K562 (cell line): ENCODE measurements at regions not wholly inside any gene's neighbourhood (a gene's known extent, or its start where the extent isn't known, plus 50 kb on each side); places are given as distances from the start of the nearest gene placed in this dataset.

Experiments
- BRD4 ChIP-seq: fragments of 200-600 bp; sonication (generic); IDR thresholded peaks from 2 replicates; pipeline ENCODE4 v1.6.1; 2017; ENCODE audit warnings: inconsistent platforms
- CTCF ChIP-seq, 3 experiments: IDR thresholded peaks in 2 of 3; conservative IDR thresholded peaks in 1 of 3; 2 replicates each; pipeline ENCODE4 v1.5.1; 2011 to 2012; ENCODE audit warnings: low read length in 3 of 3, mild to moderate bottlenecking in 3 of 3, control low read depth in 2 of 3, improper control_type of control experiment in 1 of 3, inconsistent platforms in 1 of 3, low read depth in 1 of 3, mixed read lengths in 1 of 3, moderate library complexity in 1 of 3; ENCODE audit not compliant: insufficient read depth in 2 of 3
- EZH2 ChIP-seq: IDR thresholded peaks from 2 replicates; pipeline ENCODE4 v1.6.1; 2012; ENCODE audit warnings: low read depth, mild to moderate bottlenecking, inconsistent platforms, low read length, borderline replicate concordance
- FOXA1 ChIP-seq: fragments of 450-650 bp; IDR thresholded peaks from 2 replicates; pipeline ENCODE4 v1.6.1; 2016; ENCODE audit warnings: mild to moderate bottlenecking, borderline replicate concordance
- FOXJ3 ChIP-seq: sonication (generic); formaldehyde crosslinking; IDR thresholded peaks from 2 replicates; pipeline ENCODE4 v1.4.0; 2020; ENCODE audit warnings: mild to moderate bottlenecking, missing genetic modification reagents
- GABPA ChIP-seq: fragments of 200-800 bp; sonication (Bioruptor generic); conservative IDR thresholded peaks from 2 replicates; pipeline ENCODE4 v1.6.1; 2016; ENCODE audit warnings: low read depth, missing genetic modification characterization, missing compliant biosample characterization
- HCFC1 ChIP-seq: IDR thresholded peaks from 2 replicates; pipeline ENCODE4 v1.6.1; 2012; ENCODE audit warnings: low read depth, low read length, improper control_type of control experiment
- HDAC2 ChIP-seq: fragments of 450-650 bp; IDR thresholded peaks from 2 replicates; pipeline ENCODE4 v1.6.1; 2016; ENCODE audit warnings: mild to moderate bottlenecking
- JUN ChIP-seq, 2 experiments: sonication (generic) in 1 of 2; formaldehyde crosslinking in 1 of 2; IDR thresholded peaks; 2 replicates each; pipeline versions ENCODE4 v1.6.1 to v1.8.0; 2012 to 2022; ENCODE audit warnings: borderline replicate concordance in 2 of 2, mild to moderate bottlenecking in 2 of 2, improper control_type of control experiment in 1 of 2, low read depth in 1 of 2, low read length in 1 of 2, missing genetic modification reagents in 1 of 2
- YY1 ChIP-seq, 3 experiments: IDR thresholded peaks; 2 replicates each; pipeline ENCODE4 v1.6.1; 2011; ENCODE audit warnings: low read length in 2 of 3, mild to moderate bottlenecking in 2 of 3, moderate library complexity in 2 of 3, borderline replicate concordance in 1 of 3, control low read depth in 1 of 3, low read depth in 1 of 3; ENCODE audit not compliant: insufficient read depth in 3 of 3, insufficient replicate concordance in 2 of 3, control insufficient read depth in 1 of 3, insufficient read length in 1 of 3; ENCODE audit errors: extremely low read depth in 1 of 3

- TF ChIP-seq HDAC2 (no peak), CTCF (IDR thresholded peaks at IDR 0.05 in 2 of 3, conservative IDR thresholded peaks at IDR 0.05 in 1 of 3; ENCODE audit: insufficient read depth in 2 of 3, low read depth in 1 of 3, low read length in 3 of 3) (no peak), EZH2 (no peak), FOXJ3 (CRISPR knock-in tag) (no peak), GABPA (no peak), YY1 (IDR thresholded peaks at IDR 0.05; ENCODE audit: borderline replicate concordance in 1 of 3, control insufficient read depth in 1 of 3, extremely low read depth in 1 of 3, insufficient read depth in 3 of 3, insufficient read length in 1 of 3, insufficient replicate concordance in 2 of 3, low read depth in 1 of 3, low read length in 2 of 3) (no peak), BRD4 (no peak), HCFC1 (no peak), FOXA1 (no peak), JUN (IDR thresholded peaks at IDR 0.05; ENCODE audit: borderline replicate concordance, low read depth, low read length) (no peak), JUN (CRISPR knock-in tag; IDR thresholded peaks at IDR 0.05; ENCODE audit: borderline replicate concordance) (no peak)
Observed at GRCh38 chr5:74552101-74552500, 88.4 kb downstream of the ENC1 start.
